ENCODE measurements at regions not wholly inside any gene's neighbourhood (a gene's known extent, or its start where the extent isn't known, plus 50 kb on each side); places are given as distances from the start of the nearest gene placed in this dataset.

GRCh38 chr16:64823481-64824075 is 298.3 kb downstream of the CDH11 start:
- no peak for DNase-seq

GRCh38 chr16:64809876-64810629 is 311.8 kb downstream of the CDH11 start:
- no peak for DNase-seq

GRCh38 chr16:64808474-64808873 is 313.4 kb downstream of the CDH11 start:
- DNase-seq, result no peak

GRCh38 chr16:64791756-64792155 is 330.1 kb downstream of the CDH11 start:
- no peak for DNase-seq

- DNase-seq, result no peak
Observed at GRCh38 chr16:64784635-64785034, 337.2 kb downstream of the CDH11 start.

- no peak for DNase-seq
Observed at GRCh38 chr16:64782484-64782883, 339.4 kb downstream of the CDH11 start.

GRCh38 chr16:64780445-64780844 is 341.4 kb downstream of the CDH11 start:
- DNase-seq, result no peak

GRCh38 chr16:64778777-64779176 is 343.1 kb downstream of the CDH11 start:
- DNase-seq, result no peak

GRCh38 chr16:64773638-64774037 is 348.2 kb downstream of the CDH11 start:
- DNase-seq, result no peak

GRCh38 chr16:64773184-64773583 is 348.7 kb downstream of the CDH11 start:
- no peak for DNase-seq

- DNase-seq, result no peak
Observed at GRCh38 chr16:64771273-64771672, 350.6 kb downstream of the CDH11 start.

- no peak for DNase-seq
Observed at GRCh38 chr16:64762211-64762610, 359.7 kb downstream of the CDH11 start.

- no peak for DNase-seq
Observed at GRCh38 chr16:64754279-64754678, 367.6 kb downstream of the CDH11 start.

GRCh38 chr16:64751906-64752305 is 370.0 kb downstream of the CDH11 start:
- DNase-seq, result no peak

GRCh38 chr16:64749346-64749745 is 372.5 kb downstream of the CDH11 start:
- no peak for DNase-seq

GRCh38 chr16:64745258-64745930 is 376.5 kb downstream of the CDH11 start:
- no peak for DNase-seq

GRCh38 chr16:64742455-64743223 is 379.2 kb downstream of the CDH11 start:
- no peak for DNase-seq

- no peak for DNase-seq
Observed at GRCh38 chr16:64740261-64740660, 381.6 kb downstream of the CDH11 start.

- DNase-seq, result no peak
Observed at GRCh38 chr16:64738321-64738960, 383.4 kb downstream of the CDH11 start.

- no peak for DNase-seq
Observed at GRCh38 chr16:64736857-64737256, 385.0 kb downstream of the CDH11 start.

GRCh38 chr16:64731891-64732290 is 390.0 kb downstream of the CDH11 start:
- DNase-seq, result no peak

- no peak for DNase-seq
Observed at GRCh38 chr16:64730261-64730660, 391.6 kb downstream of the CDH11 start.

- DNase-seq, result no peak
Observed at GRCh38 chr16:64724339-64724738, 397.5 kb downstream of the CDH11 start.

Data from activated CD4-positive, alpha-beta T cell treated with anti-CD3 and anti-CD28 coated beads, Interleukin-2, amount 50 U/mL, for 16 hours (primary cell).